NCI-H446 (cell line): ENCODE measurements at regions not wholly inside any gene's neighbourhood (a gene's known extent, or its start where the extent isn't known, plus 50 kb on each side); places are given as distances from the start of the nearest gene placed in this dataset.
"Not testable (repeated sequence)": the region's sequence is repeated elsewhere in the genome, so short reads cannot be mapped to it uniquely, and the experiment has no call there.

Experiments used
- DNase-seq, 2 experiments: peaks; one replicate each; lab custom pipeline; 2025; lab: John Stamatoyannopoulos, UW

- DNase-seq = no peak
These were observed 138.9 kb upstream of the CES5A start for GRCh38 chr16:56013962-56014552.

- DNase-seq = no peak
These were observed 137.3 kb upstream of the CES5A start for GRCh38 chr16:56012482-56012811.

- DNase-seq = no peak
These were observed 136.8 kb upstream of the CES5A start for GRCh38 chr16:56011808-56012481.

- DNase-seq = no peak
These were observed 130.8 kb upstream of the CES5A start for GRCh38 chr16:56005958-56006357.

- DNase-seq = no peak
These were observed 124.5 kb upstream of the CES5A start for GRCh38 chr16:55999683-56000082.

GRCh38 chr16:55993088-55993487, 117.9 kb upstream of the CES5A start:
- DNase-seq = no peak

- no peak for DNase-seq
These were observed 117.4 kb upstream of the CES5A start for GRCh38 chr16:55992551-55992950.

- no peak for DNase-seq
These were observed 116.7 kb upstream of the CES5A start for GRCh38 chr16:55991843-55992242.

GRCh38 chr16:55989569-55989907, 114.4 kb upstream of the CES5A start:
- DNase-seq = no peak

DNA sequence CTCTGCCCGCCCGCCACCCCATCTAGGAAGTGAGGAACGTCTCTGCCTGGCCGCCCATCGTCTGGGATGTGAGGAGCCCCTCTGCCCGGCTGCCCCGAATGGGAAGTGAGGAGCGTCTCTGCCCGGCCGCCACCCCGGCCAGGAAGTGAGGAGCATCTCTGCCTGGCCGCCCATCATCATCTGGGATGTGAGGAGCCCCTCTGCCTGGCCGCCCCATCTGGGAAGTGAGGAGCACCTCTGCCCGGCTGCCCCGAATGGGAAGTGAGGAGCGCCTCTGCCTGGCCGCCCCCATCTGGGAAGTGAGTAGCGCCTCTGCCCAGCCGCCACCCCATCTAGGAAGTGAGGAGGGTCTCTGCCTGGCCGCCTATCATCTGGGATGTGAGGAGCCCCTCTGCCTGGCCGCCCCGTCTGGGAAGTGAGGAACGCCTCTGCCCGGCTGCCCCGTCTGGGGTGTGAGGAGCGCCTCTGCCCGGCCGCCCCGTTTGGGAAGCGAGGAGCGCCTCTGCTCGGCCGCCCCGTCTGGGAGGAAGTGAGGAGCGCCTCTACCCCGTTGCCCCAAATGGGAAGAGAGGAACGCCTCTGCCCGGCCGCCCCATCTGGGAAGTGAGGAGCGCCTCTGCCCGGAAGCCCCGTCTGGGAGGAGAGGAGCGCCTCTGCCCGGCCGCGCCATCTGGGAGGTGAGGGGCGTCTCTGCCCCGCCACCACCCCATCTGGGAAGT, 113.8 kb upstream of the CES5A start:
- DNase-seq = not testable (repeated sequence)

- DNase-seq = no peak
These were observed 112.8 kb upstream of the CES5A start for GRCh38 chr16:55988013-55988412.

GRCh38 chr16:55982597-55982996, 107.4 kb upstream of the CES5A start:
- no peak for DNase-seq

DNA sequence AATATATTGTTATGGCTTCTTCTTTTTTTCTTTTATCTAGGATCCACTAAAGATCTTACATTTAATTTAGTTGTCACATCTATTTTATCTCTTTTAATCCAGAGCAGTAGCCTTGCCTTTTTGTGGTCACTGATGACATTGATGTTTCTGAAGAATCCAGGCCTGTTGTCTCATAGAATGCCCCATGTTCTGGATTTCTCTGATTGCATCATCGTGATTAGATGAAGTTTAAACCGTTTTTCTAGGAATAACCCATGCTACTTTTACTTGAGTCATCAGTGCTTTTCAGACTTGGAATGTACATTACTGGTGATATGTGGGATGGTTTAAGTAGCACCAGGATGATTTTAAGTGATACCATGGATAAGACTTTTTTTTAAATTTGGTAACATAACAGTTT, 106.4 kb upstream of the CES5A start:
- DNase-seq = no peak

DNA sequence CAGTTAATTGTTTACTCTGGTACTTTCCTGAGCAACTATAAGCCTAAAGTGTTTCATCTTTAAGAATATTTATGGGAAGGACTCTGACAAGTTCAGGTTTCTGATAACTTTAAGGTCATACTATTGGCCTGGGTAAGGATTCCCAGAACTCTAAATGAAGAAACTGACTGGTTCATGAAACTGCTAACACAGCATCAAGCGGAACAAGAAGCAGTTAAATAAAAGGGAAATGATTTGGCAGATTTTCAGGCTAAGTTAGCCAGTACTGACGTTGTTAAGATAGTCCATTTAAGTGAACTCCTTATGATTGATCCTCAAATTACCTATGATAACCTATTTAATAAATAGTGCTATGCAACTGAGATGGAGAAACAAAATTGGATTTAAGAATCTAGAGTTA, 101.6 kb upstream of the CES5A start:
- no peak for DNase-seq

GRCh38 chr16:55971447-55971846, 96.3 kb upstream of the CES5A start:
- no peak for DNase-seq

DNA sequence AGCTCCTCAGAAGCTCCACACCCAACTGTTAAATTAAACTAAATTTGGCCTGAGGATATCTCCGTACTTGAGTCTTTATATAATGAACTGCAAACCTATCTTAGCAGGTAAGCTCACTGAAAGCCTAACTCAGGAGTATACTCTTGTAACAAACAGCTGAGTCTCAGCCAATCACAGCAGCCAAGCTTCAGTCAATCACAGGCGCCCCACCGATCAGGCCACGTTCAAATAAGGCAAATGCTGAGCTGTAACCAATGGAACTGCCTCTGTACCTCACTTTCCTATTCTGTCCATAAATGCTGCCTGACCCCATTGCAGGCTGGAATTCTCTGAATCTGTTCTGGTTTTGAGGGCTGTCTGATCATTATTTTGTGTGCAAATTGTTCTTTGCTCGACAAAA, 93.0 kb upstream of the CES5A start:
- DNase-seq = no peak

- no peak for DNase-seq
These were observed 89.8 kb upstream of the CES5A start for GRCh38 chr16:55964923-55965475.

DNA sequence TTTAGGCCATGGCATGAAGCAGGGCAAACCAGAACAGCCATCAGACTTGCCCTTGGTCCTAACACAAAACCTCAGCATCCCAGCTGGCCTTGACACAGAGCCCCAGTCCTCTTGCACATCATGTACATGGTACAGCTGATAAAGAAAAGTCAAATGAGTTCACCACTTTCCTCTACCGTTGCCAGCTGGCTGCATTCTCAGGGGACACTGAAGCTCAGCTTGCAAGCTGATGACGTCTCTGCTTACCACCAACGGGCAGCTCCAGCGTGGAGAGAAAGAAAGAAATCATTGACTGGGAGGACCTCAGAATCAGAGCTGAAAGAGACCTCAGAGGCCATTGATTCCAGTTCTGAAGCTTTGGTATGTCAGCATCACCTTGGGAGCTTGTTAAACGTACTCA, 80.7 kb upstream of the CES5A start:
- DNase-seq = peak in 1 of 2 experiments; percentile 4

DNA sequence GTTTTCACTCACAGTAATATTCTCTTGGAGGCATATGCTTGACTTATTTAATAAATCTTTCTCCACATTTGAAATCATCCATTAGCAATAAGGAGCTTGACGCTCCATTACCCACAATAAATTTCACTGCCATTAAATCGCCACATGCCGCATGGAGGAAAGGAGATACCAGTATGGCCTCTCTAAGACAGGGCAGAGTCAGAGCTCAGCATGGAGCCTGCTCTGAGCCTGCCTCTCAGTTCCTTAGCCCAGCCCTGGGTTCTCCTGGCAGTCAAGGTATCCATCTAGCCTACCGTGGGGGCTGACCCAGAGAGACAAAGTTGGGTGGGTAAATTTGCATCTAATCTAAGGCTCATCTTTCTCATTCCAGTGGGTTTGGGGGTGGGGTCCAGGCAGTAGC, 80.3 kb upstream of the CES5A start:
- peak; percentile 2 to 16 for DNase-seq

GRCh38 chr16:55954906-55955305, 79.7 kb upstream of the CES5A start:
- DNase-seq = peak in 1 of 2 experiments; percentile 1

DNA sequence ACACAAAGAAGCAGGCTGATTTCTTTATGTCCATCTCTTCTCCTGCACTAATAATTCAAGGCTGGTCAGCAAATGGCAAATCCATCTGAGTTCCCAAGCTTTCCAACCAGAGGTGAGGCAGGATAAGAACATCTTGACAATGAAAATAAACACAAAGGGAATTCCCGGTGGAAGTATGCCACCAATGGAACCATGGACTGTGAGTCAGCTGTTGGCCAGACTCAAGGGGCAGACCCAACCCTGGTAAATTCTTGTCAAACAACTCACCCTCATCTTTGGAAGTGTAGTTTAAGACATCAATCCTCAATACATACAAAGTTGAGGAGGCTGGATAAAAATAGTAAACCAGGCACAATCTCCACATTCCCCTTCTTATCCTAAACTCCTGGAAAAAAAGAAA, 74.3 kb upstream of the CES5A start:
- no peak for DNase-seq

DNA sequence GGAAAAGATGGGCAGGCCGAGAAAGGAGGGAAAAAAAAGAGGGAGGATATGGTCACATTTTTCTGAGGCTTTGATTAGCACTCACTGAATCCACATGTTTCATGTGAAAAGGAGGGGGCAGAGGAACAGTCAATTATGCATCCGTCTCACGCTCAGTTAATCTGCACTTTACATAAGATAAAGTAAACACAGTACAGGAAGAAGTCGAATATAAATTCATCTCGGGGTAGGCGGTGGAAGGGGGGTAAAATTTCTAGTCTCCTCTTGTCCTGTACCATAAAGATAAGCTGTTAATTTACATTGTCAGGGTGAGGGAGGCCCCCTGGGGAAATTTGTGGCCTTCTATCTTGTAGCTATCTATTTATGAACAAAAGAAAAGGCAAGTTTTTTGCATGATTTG, 73.1 kb upstream of the CES5A start:
- no peak for DNase-seq

GRCh38 chr16:55947366-55947765, 72.2 kb upstream of the CES5A start:
- DNase-seq = no peak
